Glomerular endothelial cell (primary cell): ENCODE measurements at regions not wholly inside any gene's neighbourhood (a gene's known extent, or its start where the extent isn't known, plus 50 kb on each side); places are given as distances from the start of the nearest gene placed in this dataset.

Experiments
- DNase-seq: peaks from one replicate; pipeline ENCODE4 v3.0.0-alpha.2; 2011; ENCODE audit warnings: low read depth, low spot score; ENCODE audit errors: extremely low read depth

GRCh38 chr9:29830821-29831220 is 2257.5 kb upstream of the C9orf72 start:
- DNase-seq = no peak

- DNase-seq = no peak
Observed at GRCh38 chr9:29838491-29839020, 2265.3 kb upstream of the C9orf72 start.

GRCh38 chr9:29844251-29844650 is 2271.0 kb upstream of the C9orf72 start:
- DNase-seq = no peak

GRCh38 chr9:29850664-29851063 is 2277.4 kb upstream of the C9orf72 start:
- no peak for DNase-seq

GRCh38 chr9:29861803-29862202 is 2288.5 kb upstream of the C9orf72 start:
- no peak for DNase-seq

- no peak for DNase-seq
Observed at GRCh38 chr9:29865764-29866313, 2292.6 kb upstream of the C9orf72 start.

GRCh38 chr9:29866556-29866955 is 2293.3 kb upstream of the C9orf72 start:
- no peak for DNase-seq

GRCh38 chr9:29873579-29873978 is 2300.3 kb upstream of the C9orf72 start:
- no peak for DNase-seq

- DNase-seq = no peak
Observed at GRCh38 chr9:29875547-29875946, 2302.3 kb upstream of the C9orf72 start.

GRCh38 chr9:29882767-29883166 is 2309.5 kb upstream of the C9orf72 start:
- no peak for DNase-seq

- DNase-seq = no peak
Observed at GRCh38 chr9:29906065-29906464, 2332.8 kb upstream of the C9orf72 start.

- DNase-seq = no peak
Observed at GRCh38 chr9:29928072-29928471, 2354.8 kb upstream of the C9orf72 start.

- DNase-seq = no peak
Observed at GRCh38 chr9:29939559-29939958, 2366.3 kb upstream of the C9orf72 start.

- no peak for DNase-seq
Observed at GRCh38 chr9:29945012-29945411, 2371.7 kb upstream of the C9orf72 start.

- no peak for DNase-seq
Observed at GRCh38 chr9:29958469-29958868, 2385.2 kb upstream of the C9orf72 start.

GRCh38 chr9:29965834-29966233 is 2392.6 kb upstream of the C9orf72 start:
- no peak for DNase-seq

GRCh38 chr9:29966247-29966646 is 2393.0 kb upstream of the C9orf72 start:
- no peak for DNase-seq

- DNase-seq = no peak
Observed at GRCh38 chr9:29968831-29969230, 2395.6 kb upstream of the C9orf72 start.

GRCh38 chr9:29969408-29969807 is 2396.1 kb upstream of the C9orf72 start:
- DNase-seq = no peak

- DNase-seq = no peak
Observed at GRCh38 chr9:29969856-29970647, 2396.8 kb upstream of the C9orf72 start.

GRCh38 chr9:29974197-29974596 is 2400.9 kb upstream of the C9orf72 start:
- no peak for DNase-seq

- no peak for DNase-seq
Observed at GRCh38 chr9:29976981-29977380, 2403.7 kb upstream of the C9orf72 start.
